HG03469 (cell line): ENCODE measurements at regions not wholly inside any gene's neighbourhood (a gene's known extent, or its start where the extent isn't known, plus 50 kb on each side); places are given as distances from the start of the nearest gene placed in this dataset.

Experiments
- ATAC-seq: cut with Tn5 transposase; IDR thresholded peaks from one replicate; pipeline ENCODE4 v1.9.1; 2021; ENCODE audit warnings: mild to moderate bottlenecking, moderate library complexity, moderate number of reproducible peaks; ENCODE audit not compliant: unreplicated experiment

- ATAC-seq = no peak
Measured at GRCh38 chr2:102078773-102079172, 63.8 kb upstream of the IL1R1 start.

DNA sequence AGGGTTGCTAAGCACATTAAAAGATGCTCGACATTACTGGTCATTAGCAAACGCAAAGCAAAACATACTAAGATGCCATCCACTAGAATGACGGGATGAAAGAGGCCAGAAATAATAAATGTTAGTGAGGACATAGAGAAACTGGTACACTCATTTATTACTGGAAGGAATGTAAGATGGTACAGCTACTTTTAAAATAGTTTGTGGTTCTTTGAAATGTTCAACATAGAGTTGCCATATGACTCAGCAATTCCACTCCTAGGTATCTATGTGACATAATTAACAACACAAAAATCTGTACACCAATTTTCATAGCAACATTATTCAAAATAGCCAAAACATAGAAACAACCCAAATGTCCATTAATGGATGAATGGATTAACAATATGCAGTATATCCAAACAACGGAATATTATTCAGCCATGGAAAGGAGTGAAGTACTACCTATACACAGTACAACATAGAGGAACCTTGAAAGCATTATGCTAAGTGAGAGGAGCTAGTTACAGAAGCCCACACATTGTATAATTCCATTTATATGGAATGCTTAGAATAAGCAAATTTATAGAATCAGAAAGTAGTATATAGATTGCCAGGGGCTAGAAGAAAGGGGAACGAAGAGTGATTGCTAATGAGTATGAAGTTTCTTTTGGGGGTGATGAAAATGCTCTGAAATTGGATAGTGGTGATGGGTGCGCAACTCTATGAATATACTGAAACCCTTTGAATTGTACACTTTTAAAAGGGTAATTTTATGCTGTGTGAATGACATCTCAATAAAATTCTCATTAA, 61.9 kb upstream of the IL1R1 start:
- peak; percentile 45 for ATAC-seq

GRCh38 chr2:102081243-102081522, 61.4 kb upstream of the IL1R1 start:
- no peak for ATAC-seq

DNA sequence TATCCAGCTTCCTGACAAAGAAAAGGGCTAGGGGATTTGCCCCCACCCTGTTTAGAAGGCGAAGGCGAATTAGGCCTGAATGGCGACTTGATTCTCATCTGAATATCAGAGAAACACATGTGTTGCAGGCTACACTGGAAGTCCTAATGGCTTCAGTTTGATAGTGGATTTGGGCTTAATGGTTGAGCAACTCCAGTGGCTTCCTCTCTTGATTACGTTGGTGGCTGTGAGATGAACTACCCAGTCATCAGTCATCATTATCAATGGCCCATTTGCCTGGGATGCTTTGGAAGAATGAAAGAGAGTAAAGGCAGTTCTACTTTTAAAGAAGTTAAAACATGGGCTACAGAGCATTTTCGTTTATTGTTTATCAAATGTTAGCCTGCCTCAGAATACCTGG, 60.9 kb upstream of the IL1R1 start:
- ATAC-seq = no peak

DNA sequence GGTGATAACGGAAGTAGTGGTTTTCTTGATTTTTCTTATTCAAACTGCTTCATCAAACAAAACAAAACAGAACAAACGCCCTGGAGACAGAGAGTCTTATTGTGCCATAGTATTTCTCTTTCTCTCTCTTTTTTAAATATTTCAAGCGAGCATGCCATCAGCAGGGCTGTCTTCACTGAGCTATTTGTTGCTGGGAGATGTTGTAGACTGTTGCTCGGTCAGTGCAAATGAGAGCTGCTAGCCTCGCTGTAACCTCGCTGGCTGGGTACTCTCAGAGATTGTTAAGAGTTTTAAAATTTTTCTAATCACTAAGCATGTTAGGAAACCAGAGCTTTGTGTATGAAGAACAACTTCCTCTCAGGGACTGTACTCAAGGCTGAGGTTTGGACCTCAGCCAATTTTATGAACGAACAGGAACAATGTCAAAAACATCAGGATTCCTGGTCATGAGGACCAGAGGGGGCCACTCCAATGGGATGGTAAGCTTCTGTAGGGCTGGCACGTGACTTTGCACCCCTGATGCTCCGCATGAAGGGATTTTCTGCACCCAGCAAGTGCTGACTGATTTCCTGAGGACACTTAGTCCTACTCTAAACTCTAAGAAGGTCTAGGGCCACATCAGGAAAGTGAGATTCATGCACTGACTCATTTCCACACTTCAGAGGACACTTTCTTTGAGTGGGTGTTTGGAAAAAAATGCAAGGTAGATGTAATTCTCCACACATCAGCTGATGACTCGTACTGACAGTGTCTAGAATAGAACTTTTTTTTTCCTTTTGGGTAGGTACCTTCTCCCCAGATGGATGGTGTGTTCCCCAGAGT, 59.8 kb upstream of the IL1R1 start:
- peak; percentile 76 for ATAC-seq

DNA sequence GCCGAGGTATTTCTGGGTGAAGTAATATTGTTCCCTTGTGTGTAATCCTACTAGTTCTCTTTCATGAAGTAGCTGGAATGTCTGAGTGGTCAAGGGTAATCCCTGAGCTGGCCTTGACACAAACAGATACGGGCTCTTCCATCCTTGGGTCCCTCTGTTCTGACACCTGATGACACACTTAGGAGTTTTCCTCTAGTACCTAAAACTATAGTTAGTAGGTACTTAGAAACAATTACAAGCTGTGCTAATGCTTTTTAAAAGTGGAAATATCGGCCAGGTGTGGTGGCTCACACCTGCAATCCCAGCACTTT, 59.2 kb upstream of the IL1R1 start:
- ATAC-seq = no peak

DNA sequence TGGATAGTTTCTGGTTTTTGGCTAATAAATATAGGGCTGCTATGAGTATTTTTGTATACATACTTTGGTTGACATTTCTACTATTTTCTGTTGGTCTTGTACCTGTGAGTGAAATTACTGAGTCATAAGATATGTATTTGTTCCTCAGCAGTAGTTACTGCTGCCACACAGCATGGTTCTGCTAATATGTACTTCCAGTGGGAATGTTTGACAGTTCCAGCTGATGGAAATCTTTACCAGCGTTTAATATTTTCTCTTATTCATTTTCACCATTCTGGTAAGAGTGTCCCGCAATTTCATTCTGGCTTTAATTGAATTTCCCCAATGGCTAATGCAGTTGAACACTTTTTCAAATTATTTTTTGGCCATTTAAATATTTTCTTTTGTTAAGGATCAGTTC, 57.9 kb upstream of the IL1R1 start:
- ATAC-seq = no peak

DNA sequence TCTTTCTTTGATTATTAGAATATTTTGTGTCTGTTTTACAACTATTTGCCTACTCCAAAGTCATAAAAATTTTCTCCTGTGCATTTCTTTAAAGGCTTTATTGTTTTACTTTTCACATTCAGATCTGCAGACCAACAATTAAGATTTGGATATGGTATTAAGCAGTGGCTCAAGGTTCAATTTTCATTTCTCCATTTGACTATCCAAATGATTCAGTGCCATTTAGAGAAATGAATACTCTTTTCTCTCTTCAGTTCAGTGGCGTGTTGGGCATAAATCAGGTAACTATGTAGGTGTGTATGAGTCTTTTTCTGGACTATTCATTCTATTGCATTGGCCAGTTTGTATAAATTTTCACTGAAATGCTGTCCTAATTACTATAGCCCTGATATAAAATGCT, 57.3 kb upstream of the IL1R1 start:
- ATAC-seq = no peak

- ATAC-seq = no peak
Measured at GRCh38 chr2:102086150-102086872, 56.2 kb upstream of the IL1R1 start.

DNA sequence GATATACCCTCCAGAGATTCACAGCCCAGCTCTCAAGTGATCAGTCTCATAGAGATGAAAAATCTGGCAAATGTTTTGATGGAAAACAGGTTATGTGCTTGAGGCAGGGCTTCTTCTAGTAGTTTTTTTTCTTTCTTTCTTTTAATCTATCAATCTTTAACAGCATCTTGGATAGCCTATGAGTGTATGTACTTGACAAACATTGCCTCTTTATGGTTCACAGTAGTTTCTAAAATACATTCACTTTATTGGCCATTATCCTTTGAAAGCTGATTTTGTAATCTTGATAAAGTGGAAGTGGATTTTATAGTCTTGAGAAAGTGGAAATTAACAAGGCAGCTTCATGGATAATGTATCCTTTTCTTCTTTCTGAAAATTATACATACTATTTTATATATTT, 51.4 kb upstream of the IL1R1 start:
- no peak for ATAC-seq

DNA sequence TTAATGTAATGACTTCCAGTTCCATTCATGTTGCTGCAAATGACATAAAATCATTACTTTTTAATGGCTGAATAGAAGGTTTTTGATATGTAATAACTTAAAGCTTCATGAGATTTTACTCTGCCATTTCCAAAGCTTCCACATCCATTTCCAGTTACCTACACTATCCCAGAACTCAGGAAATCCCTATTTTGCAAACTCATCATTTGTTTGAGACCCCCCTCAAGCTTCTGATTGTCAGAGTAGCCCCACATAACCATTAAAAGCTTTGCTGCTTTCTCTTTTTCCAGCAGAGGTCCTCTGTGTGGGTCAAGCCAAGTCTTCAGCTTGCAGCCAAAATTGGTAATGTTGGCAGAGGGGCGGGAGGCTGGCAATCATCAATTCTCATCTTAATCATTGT, 50.6 kb upstream of the IL1R1 start:
- no peak for ATAC-seq

DNA sequence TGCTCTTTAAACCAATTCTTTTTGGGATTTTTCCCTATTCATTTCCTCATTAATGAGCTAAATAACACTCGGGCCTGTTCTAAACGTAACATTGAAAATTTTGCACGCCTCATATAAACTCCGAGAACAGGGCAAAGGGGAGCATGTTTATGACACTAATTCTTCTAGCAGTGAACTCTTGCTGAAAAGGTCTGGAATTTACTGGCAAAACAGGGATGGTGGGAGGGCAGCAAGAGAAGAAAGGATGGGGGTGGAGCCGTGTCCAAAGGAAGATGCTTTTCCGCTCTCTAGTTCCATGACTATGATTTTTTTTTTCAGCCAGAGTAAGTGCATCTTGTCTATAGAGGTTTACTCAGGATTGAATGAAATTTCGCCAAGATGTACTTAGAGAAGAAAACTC, 50.0 kb upstream of the IL1R1 start:
- ATAC-seq = no peak
